ENCODE measurements at regions not wholly inside any gene's neighbourhood (a gene's known extent, or its start where the extent isn't known, plus 50 kb on each side); places are given as distances from the start of the nearest gene placed in this dataset.

DNA sequence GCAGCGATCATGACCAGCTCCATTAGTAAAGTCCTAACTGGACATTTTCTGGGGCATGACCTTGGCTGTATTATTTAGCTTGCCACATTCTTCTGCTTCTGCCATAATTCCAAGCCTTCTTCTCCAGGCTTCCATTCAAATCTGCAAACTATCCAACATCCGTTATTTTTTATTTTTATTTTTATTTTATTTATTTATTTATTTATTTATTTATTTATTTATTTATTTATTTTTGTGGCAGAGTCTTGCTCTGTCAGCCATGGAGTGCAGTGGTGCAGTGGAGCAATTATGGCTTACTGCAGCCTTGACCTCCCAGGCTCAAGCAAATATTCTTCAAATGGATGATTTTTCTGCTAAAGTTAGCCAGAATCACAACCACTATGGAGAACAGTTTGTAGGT, 187.2 kb upstream of the CDK1 start:
- CTCF ChIA-PET (ENCODE audit: low intra/inter-chr PET ratio) = no interaction called here
- intact Hi-C loops (cut with micrococcal nuclease) = no loop called here
- WGBS (ENCODE audit: insufficient coverage, low coverage, missing lambda C conversion rate) = 0% methylated on average over 2 of the region's 2 CpGs
- POLR2A ChIA-PET = interaction anchor here (1.0 kb wide), 1 partner anchor 9 kb away, joined by 3 read pairs; no protein-coding TSS in a partner anchor
- BruUV-seq (replicated peaks) = no TSS peak
- H3K36me3 ChIP-seq (ENCODE audit: control insufficient read depth, insufficient read depth, low read length) = no peaks in the 10 kb centered on the region
- no peaks in the 10 kb centered on the region for H3K9me3 ChIP-seq (replicated peaks; ENCODE audit: control insufficient read depth, insufficient read depth, low read depth, low read length)
- H3K4me2 ChIP-seq (ENCODE audit: insufficient read depth, low read length) = no peak overlapping the region
- H4K20me1 ChIP-seq (replicated peaks; ENCODE audit: control insufficient read depth, insufficient read depth, low read length) = no peaks in the 10 kb centered on the region
- no peak overlapping the region for H2AFZ ChIP-seq (ENCODE audit: low read depth, low read length)
- no peaks in the 10 kb centered on the region for H3K9me1 ChIP-seq (ENCODE audit: control insufficient read depth, insufficient read depth, low read length)
- no peaks in the 10 kb centered on the region for H3K79me2 ChIP-seq (ENCODE audit: control insufficient read depth, insufficient read depth, low read length)
- DNase-seq (ENCODE audit: extremely low read depth in 1 of 4, low spot score in 3 of 4) = no peak
- no peak overlapping the region for H3K4me3 ChIP-seq
- FAIRE-seq = no peak
- no peak overlapping the region for H3K9ac ChIP-seq (ENCODE audit: insufficient read depth in 1 of 2, low read depth in 2 of 2, low read length in 2 of 2)
- no peak overlapping the region for H3K27ac ChIP-seq (ENCODE audit: extremely low read depth, low read depth, low read length)
- H3K4me1 ChIP-seq (replicated peaks in 1 of 2; ENCODE audit: control insufficient read depth in 2 of 2, insufficient read depth in 2 of 2, low read length in 2 of 2) = no peaks in the 10 kb centered on the region
- ATAC-seq = no peak
- no peaks in the 10 kb centered on the region for H3K27me3 ChIP-seq (ENCODE audit: control insufficient read depth in 2 of 2, insufficient read depth in 2 of 2, low read length in 2 of 2)
- in situ Hi-C loops (cut with MboI) = no loop called here
- TF ChIP-seq BRD9 (IDR thresholded peaks at IDR 0.05; ENCODE audit: low read depth, partially characterized antibody) (no peak), NONO (IDR thresholded peaks at IDR 0.05; ENCODE audit: low read depth in 2 of 2, low read length in 1 of 2) (no peak), ZC3H4 (CRISPR knock-in tag; IDR thresholded peaks at IDR 0.05; ENCODE audit: borderline replicate concordance) (no peak), TCF15 (CRISPR knock-in tag; IDR thresholded peaks at IDR 0.05) (no peak), EZH2 (IDR thresholded peaks at IDR 0.05; ENCODE audit: borderline replicate concordance, low read depth, low read length) (no peak), RFX5 (IDR thresholded peaks at IDR 0.05; ENCODE audit: low read depth, low read length) (no peak), GTF3C2 (IDR thresholded peaks at IDR 0.05; ENCODE audit: borderline replicate concordance, extremely low read depth, insufficient read length) (no peak), COPS2 (conservative IDR thresholded peaks at IDR 0.05) (no peak), STAT5B (CRISPR knock-in tag; IDR thresholded peaks at IDR 0.05) (no peak), FOS (IDR thresholded peaks at IDR 0.05; ENCODE audit: extremely low read depth, insufficient read length) (no peak), IRF1 (CRISPR knock-in tag; IDR thresholded peaks at IDR 0.05; ENCODE audit: borderline replicate concordance) (no peak)
- TF ChIP-seq, protein P1, sequence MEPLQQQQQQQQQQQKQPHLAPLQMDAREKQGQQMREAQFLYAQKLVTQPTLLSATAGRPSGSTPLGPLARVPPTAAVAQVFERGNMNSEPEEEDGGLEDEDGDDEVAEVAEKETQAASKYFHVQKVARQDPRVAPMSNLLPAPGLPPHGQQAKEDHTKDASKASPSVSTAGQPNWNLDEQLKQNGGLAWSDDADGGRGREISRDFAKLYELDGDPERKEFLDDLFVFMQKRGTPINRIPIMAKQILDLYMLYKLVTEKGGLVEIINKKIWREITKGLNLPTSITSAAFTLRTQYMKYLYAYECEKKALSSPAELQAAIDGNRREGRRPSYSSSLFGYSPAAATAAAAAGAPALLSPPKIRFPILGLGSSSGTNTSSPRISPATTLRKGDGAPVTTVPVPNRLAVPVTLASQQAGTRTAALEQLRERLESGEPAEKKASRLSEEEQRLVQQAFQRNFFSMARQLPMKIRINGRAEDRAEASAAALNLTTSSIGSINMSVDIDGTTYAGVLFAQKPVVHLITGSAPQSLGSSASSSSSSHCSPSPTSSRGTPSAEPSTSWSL (CRISPR knock-in tag; IDR thresholded peaks at IDR 0.05; ENCODE audit: borderline replicate concordance) = no peak
- TF ChIP-seq, protein P2, sequence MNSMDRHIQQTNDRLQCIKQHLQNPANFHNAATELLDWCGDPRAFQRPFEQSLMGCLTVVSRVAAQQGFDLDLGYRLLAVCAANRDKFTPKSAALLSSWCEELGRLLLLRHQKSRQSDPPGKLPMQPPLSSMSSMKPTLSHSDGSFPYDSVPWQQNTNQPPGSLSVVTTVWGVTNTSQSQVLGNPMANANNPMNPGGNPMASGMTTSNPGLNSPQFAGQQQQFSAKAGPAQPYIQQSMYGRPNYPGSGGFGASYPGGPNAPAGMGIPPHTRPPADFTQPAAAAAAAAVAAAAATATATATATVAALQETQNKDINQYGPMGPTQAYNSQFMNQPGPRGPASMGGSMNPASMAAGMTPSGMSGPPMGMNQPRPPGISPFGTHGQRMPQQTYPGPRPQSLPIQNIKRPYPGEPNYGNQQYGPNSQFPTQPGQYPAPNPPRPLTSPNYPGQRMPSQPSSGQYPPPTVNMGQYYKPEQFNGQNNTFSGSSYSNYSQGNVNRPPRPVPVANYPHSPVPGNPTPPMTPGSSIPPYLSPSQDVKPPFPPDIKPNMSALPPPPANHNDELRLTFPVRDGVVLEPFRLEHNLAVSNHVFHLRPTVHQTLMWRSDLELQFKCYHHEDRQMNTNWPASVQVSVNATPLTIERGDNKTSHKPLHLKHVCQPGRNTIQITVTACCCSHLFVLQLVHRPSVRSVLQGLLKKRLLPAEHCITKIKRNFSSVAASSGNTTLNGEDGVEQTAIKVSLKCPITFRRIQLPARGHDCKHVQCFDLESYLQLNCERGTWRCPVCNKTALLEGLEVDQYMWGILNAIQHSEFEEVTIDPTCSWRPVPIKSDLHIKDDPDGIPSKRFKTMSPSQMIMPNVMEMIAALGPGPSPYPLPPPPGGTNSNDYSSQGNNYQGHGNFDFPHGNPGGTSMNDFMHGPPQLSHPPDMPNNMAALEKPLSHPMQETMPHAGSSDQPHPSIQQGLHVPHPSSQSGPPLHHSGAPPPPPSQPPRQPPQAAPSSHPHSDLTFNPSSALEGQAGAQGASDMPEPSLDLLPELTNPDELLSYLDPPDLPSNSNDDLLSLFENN (IDR thresholded peaks at IDR 0.05; ENCODE audit: low read depth in 2 of 2, low read length in 2 of 2) = no peak
